ENCODE measurements at regions not wholly inside any gene's neighbourhood (a gene's known extent, or its start where the extent isn't known, plus 50 kb on each side); places are given as distances from the start of the nearest gene placed in this dataset.

DNA sequence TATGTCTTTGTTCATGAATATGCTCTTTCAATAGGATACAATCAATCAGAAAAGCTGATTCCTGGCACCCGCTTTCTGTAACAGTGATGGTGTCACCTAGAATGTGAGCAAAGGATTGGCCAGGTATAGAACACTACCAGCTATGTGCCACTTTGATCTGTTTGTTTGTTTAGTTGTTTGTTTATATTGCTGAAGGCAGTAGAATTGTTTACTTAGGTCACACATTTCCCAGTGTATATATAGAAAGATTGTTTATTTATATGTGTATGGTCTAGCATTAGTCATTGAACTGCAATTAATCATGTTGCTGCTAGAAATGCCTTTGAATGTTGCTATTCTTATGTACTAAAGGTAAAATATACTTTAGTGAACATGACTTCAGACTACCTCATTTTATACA is 1678.6 kb upstream of the CELF4 start:
- no peaks in the 10 kb centered on the region for H3K36me3 ChIP-seq (ENCODE audit: insufficient read depth)
- no peaks in the 10 kb centered on the region for H3K9me2 ChIP-seq (ENCODE audit: insufficient read depth)
- no peak overlapping the region for H3K27ac ChIP-seq (ENCODE audit: low read depth)
- 0 out of 2 replicates have a peak, but pooled peaks cover 4% of the 10 kb centered on the region for H3K4me1 ChIP-seq (ENCODE audit: insufficient read depth)
- H3K27me3 ChIP-seq (ENCODE audit: insufficient read depth): no peaks in the 10 kb centered on the region
- H3K4me3 ChIP-seq: no peak overlapping the region
- no peaks in the 10 kb centered on the region for H3K9me3 Mint-ChIP-seq
- H3F3A ChIP-seq (replicated peaks; ENCODE audit: low read depth): no peaks in the 10 kb centered on the region
- ATAC-seq (no peak), DNase-seq (ENCODE audit: low spot score) (no peak)
- TF ChIP-seq, protein P1, sequence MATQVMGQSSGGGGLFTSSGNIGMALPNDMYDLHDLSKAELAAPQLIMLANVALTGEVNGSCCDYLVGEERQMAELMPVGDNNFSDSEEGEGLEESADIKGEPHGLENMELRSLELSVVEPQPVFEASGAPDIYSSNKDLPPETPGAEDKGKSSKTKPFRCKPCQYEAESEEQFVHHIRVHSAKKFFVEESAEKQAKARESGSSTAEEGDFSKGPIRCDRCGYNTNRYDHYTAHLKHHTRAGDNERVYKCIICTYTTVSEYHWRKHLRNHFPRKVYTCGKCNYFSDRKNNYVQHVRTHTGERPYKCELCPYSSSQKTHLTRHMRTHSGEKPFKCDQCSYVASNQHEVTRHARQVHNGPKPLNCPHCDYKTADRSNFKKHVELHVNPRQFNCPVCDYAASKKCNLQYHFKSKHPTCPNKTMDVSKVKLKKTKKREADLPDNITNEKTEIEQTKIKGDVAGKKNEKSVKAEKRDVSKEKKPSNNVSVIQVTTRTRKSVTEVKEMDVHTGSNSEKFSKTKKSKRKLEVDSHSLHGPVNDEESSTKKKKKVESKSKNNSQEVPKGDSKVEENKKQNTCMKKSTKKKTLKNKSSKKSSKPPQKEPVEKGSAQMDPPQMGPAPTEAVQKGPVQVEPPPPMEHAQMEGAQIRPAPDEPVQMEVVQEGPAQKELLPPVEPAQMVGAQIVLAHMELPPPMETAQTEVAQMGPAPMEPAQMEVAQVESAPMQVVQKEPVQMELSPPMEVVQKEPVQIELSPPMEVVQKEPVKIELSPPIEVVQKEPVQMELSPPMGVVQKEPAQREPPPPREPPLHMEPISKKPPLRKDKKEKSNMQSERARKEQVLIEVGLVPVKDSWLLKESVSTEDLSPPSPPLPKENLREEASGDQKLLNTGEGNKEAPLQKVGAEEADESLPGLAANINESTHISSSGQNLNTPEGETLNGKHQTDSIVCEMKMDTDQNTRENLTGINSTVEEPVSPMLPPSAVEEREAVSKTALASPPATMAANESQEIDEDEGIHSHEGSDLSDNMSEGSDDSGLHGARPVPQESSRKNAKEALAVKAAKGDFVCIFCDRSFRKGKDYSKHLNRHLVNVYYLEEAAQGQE (IDR thresholded peaks at IDR 0.05; ENCODE audit: unreplicated experiment): no peak
- TF ChIP-seq JUNB (IDR thresholded peaks at IDR 0.05; ENCODE audit: unreplicated experiment): no peak
- no peak for TF ChIP-seq CTCF (conservative IDR thresholded peaks at IDR 0.05; ENCODE audit: low read depth in 2 of 2)
- TF ChIP-seq ETS1 (IDR thresholded peaks at IDR 0.05): no peak
- no peak for TF ChIP-seq NANOG (IDR thresholded peaks at IDR 0.05; ENCODE audit: borderline replicate concordance)
- no peak for TF ChIP-seq STAT1 (IDR thresholded peaks at IDR 0.05; ENCODE audit: unreplicated experiment)
- H3K27ac Mint-ChIP-seq: no peak overlapping the region
- no peaks in the 10 kb centered on the region for H3K4me1 Mint-ChIP-seq
- no peaks in the 10 kb centered on the region for H3K79me2 ChIP-seq (replicated peaks; ENCODE audit: insufficient read depth)
- no peak overlapping the region for H3K4me2 ChIP-seq
- no peaks in the 10 kb centered on the region for H3K27me3 Mint-ChIP-seq (ENCODE audit: insufficient read depth, low read depth, poor library complexity)
- H4K20me1 ChIP-seq (replicated peaks; ENCODE audit: insufficient read depth): no peaks in the 10 kb centered on the region
- no peaks in the 10 kb centered on the region for H3K36me3 Mint-ChIP-seq (ENCODE audit: low read depth)
- no peak overlapping the region for H2AFZ ChIP-seq
- no peak overlapping the region for H3K4me3 Mint-ChIP-seq

GRCh38 chr18:39241534-39241933 is 1675.9 kb upstream of the CELF4 start:
- Mint-ChIP-seq H3K36me3 (ENCODE audit: low read depth) (no peaks in the 10 kb centered on the region; the same call in 2 of the 3 replicates), H3K4me3 (no peak overlapping the region), H3K9me3 (0 out of 3 replicates have a peak, but pooled peaks cover under 1% of the 10 kb centered on the region), H3K27me3 (ENCODE audit: insufficient read depth, low read depth, poor library complexity) (no peaks in the 10 kb centered on the region), H3K27ac (no peak overlapping the region), H3K4me1 (no peaks in the 10 kb centered on the region)
- no peak for DNase-seq (ENCODE audit: low spot score)
- Histone ChIP-seq H3K9me2 (ENCODE audit: insufficient read depth) (no peaks in the 10 kb centered on the region), H3K27ac (ENCODE audit: low read depth) (no peak overlapping the region), H2AFZ (no peak overlapping the region), H3K4me3 (no peak overlapping the region), H4K20me1 (replicated peaks; ENCODE audit: insufficient read depth) (no peaks in the 10 kb centered on the region), H3F3A (replicated peaks; ENCODE audit: low read depth) (no peaks in the 10 kb centered on the region), H3K27me3 (ENCODE audit: insufficient read depth) (no peaks in the 10 kb centered on the region), H3K4me2 (no peak overlapping the region), H3K36me3 (ENCODE audit: insufficient read depth) (no peaks in the 10 kb centered on the region), H3K4me1 (ENCODE audit: insufficient read depth) (0 out of 2 replicates have a peak, but pooled peaks cover 4% of the 10 kb centered on the region), H3K79me2 (replicated peaks; ENCODE audit: insufficient read depth) (no peaks in the 10 kb centered on the region)
- no peak for ATAC-seq
- TF ChIP-seq ZNF331 (CRISPR knock-in tag; IDR thresholded peaks at IDR 0.05; ENCODE audit: low read depth): no peak
- TF ChIP-seq ZNF114 (CRISPR knock-in tag; IDR thresholded peaks at IDR 0.05): no peak
- TF ChIP-seq CTCF (conservative IDR thresholded peaks at IDR 0.05; ENCODE audit: low read depth in 2 of 2): no peak
- no peak for TF ChIP-seq STAT1 (IDR thresholded peaks at IDR 0.05; ENCODE audit: unreplicated experiment)
- TF ChIP-seq POLR2AphosphoS5 (IDR thresholded peaks at IDR 0.05; ENCODE audit: low read depth): no peak

All from GM23338 (cell line).